ENCODE measurements at regions not wholly inside any gene's neighbourhood (a gene's known extent, or its start where the extent isn't known, plus 50 kb on each side); places are given as distances from the start of the nearest gene placed in this dataset.
"Not testable (repeated sequence)": the region's sequence is repeated elsewhere in the genome, so short reads cannot be mapped to it uniquely, and the experiment has no call there.

- H3K27me3 ChIP-seq (replicated peaks in 1 of 4; ENCODE audit: control extremely low read depth in 1 of 4, control insufficient read depth in 3 of 4, insufficient read depth in 4 of 4, low read length in 3 of 4) = no peaks in the 10 kb centered on the region
- TF ChIP-seq EZH2 (IDR thresholded peaks at IDR 0.05; ENCODE audit: borderline replicate concordance, insufficient read depth, low read depth, low read length, poor library complexity, severe bottlenecking) = no peak
- TF ChIP-seq CTCF (IDR thresholded peaks at IDR 0.05) = no peak
- Mint-ChIP-seq H3K4me3 (no peak overlapping the region), H3K27ac (no peak overlapping the region), H3K4me1 (no peaks in the 10 kb centered on the region), H3K27me3 (no peaks in the 10 kb centered on the region), H3K9me3 (ENCODE audit: insufficient read depth) (no peaks in the 10 kb centered on the region)
- intact Hi-C loops (cut with micrococcal nuclease) = no loop called here
- ChIA-PET CTCF (no interaction called here), POLR2A (no interaction called here)
- ATAC-seq (ENCODE audit: low read depth) (no peak), DNase-seq (no peak)
- no peak overlapping the region for H2AFZ ChIP-seq (ENCODE audit: insufficient read depth, low read depth, low read length, poor library complexity, severe bottlenecking)
- H3K79me2 ChIP-seq (ENCODE audit: control insufficient read depth, insufficient read depth, low read length) = no peaks in the 10 kb centered on the region
- H3K9ac ChIP-seq (ENCODE audit: low read length) = no peak overlapping the region
- no peaks in the 10 kb centered on the region for H4K20me1 ChIP-seq (ENCODE audit: control insufficient read depth, insufficient read depth, low read length, poor library complexity, severe bottlenecking)
- no peak overlapping the region for H3K4me2 ChIP-seq (replicated peaks; ENCODE audit: low read depth, low read length, poor library complexity, severe bottlenecking)
- WGBS (ENCODE audit: insufficient coverage) = no CpG with 5 or more reads among the region's 2 CpGs
- H3K27ac ChIP-seq (ENCODE audit: low read length in 2 of 2) = no peak overlapping the region
- no peak overlapping the region for H3K4me3 ChIP-seq (ENCODE audit: control extremely low read depth in 1 of 5, extremely low read depth in 1 of 5, insufficient read depth in 1 of 5, low read depth in 2 of 5, low read length in 4 of 5)
- peaks cover 0 to 1% (median 0%) of the 10 kb centered on the region in 3 donors for H3K9me3 ChIP-seq (ENCODE audit: control extremely low read depth in 1 of 3, control insufficient read depth in 2 of 3, insufficient read depth in 1 of 3, low read length in 2 of 3)
- H3K36me3 ChIP-seq (replicated peaks in 1 of 2; ENCODE audit: control extremely low read depth in 1 of 2, control insufficient read depth in 1 of 2, extremely low read depth in 1 of 2, insufficient read depth in 2 of 2, low read length in 1 of 2) = no peaks in the 10 kb centered on the region
- H3K4me1 ChIP-seq (ENCODE audit: control insufficient read depth in 2 of 2, insufficient read depth in 2 of 2, low read length in 2 of 2) = no peaks in the 10 kb centered on the region
Observed at GRCh38 chr12:17571047-17571446, 518.9 kb downstream of the RERGL start.

- H3K9me3 Mint-ChIP-seq (ENCODE audit: insufficient read depth); H3K27ac Mint-ChIP-seq; H3K4me2 ChIP-seq (replicated peaks; ENCODE audit: low read depth, low read length, poor library complexity, severe bottlenecking); H2AFZ ChIP-seq (ENCODE audit: insufficient read depth, low read depth, low read length, poor library complexity, severe bottlenecking); H3K79me2 ChIP-seq (ENCODE audit: control insufficient read depth, insufficient read depth, low read length); H3K4me3 Mint-ChIP-seq; CTCF ChIA-PET; H3K9ac ChIP-seq (ENCODE audit: low read length); H3K4me1 Mint-ChIP-seq; H3K4me1 ChIP-seq (ENCODE audit: control insufficient read depth in 2 of 2, insufficient read depth in 2 of 2, low read length in 2 of 2); H3K36me3 ChIP-seq (replicated peaks in 1 of 2; ENCODE audit: control extremely low read depth in 1 of 2, control insufficient read depth in 1 of 2, extremely low read depth in 1 of 2, insufficient read depth in 2 of 2, low read length in 1 of 2); H3K9me3 ChIP-seq (ENCODE audit: control extremely low read depth in 1 of 3, control insufficient read depth in 2 of 3, insufficient read depth in 1 of 3, low read length in 2 of 3); DNase-seq; H4K20me1 ChIP-seq (ENCODE audit: control insufficient read depth, insufficient read depth, low read length, poor library complexity, severe bottlenecking); H3K27me3 Mint-ChIP-seq; intact Hi-C loops (cut with micrococcal nuclease); H3K4me3 ChIP-seq (ENCODE audit: control extremely low read depth in 1 of 5, extremely low read depth in 1 of 5, insufficient read depth in 1 of 5, low read depth in 2 of 5, low read length in 4 of 5); POLR2A ChIA-PET; H3K27ac ChIP-seq (ENCODE audit: low read length in 2 of 2); ATAC-seq (ENCODE audit: low read depth); H3K27me3 ChIP-seq (replicated peaks in 1 of 4; ENCODE audit: control extremely low read depth in 1 of 4, control insufficient read depth in 3 of 4, insufficient read depth in 4 of 4, low read length in 3 of 4): not testable (repeated sequence)
- 93% methylated on average over 3 of the region's 8 CpGs for WGBS (ENCODE audit: insufficient coverage)
Observed at GRCh38 chr12:17564630-17565029, 525.4 kb downstream of the RERGL start.

Data from B cell (primary cell).